ENCODE measurements at regions not wholly inside any gene's neighbourhood (a gene's known extent, or its start where the extent isn't known, plus 50 kb on each side); places are given as distances from the start of the nearest gene placed in this dataset.

DNA sequence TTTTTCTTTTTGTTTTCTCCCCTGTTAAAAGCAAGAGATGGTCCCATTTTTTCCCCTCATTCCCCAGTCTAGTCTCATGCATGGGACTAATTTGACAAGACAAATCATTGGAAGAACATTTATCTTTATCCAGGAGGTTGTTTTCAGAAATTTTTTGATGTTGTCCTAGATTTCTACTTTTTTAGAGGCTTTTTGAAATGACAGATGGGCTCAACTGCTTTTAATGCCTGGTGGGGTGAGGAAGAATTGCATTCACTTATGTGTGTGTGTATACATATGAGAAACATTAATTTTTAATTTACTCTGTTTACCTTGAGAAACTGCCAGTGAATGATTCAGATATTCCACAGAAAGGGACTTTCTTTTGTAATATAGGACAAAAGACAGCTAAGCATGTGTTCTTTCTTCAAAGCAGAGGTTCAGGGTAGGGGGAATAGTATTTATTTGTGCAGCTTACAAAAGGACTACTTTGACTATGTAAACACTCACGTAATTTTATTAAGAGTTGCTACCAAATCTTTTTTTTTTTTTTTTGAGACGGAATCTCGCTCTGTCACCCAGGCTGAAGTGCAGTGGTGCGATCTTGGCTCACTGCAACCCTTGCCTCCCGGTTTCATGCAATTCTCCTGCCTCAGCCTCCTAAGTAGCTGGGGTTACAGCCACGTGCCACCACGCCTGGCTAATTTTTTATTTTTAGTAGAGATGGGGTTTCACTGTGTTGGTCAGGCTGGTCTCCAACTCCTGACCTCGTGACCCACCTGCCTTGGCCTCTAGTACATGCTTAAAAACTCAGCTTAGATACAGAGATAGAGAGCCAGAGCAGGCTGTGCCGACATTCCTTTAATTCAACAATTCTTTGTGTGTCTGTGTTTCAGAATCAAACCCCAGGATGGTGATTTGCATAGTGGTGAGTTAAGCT, 130.1 kb upstream of the RARB start:
- 39 to 42% methylated on average over 9 of the region's 9 CpGs for WGBS, 2 experiments (ENCODE audit: low coverage in 1 of 2, low lambda C conversion rate in 2 of 2, missing lambda C conversion rate in 2 of 2)
- no peak for TF ChIP-seq EZH2phosphoT487 (IDR thresholded peaks at IDR 0.05; ENCODE audit: insufficient read depth, low read depth)
- no peak for TF ChIP-seq EZH2 (IDR thresholded peaks at IDR 0.05; ENCODE audit: insufficient read depth, poor library complexity, severe bottlenecking)
- no peaks in the 10 kb centered on the region for H3K27me3 ChIP-seq (replicated peaks; ENCODE audit: insufficient read depth)
- no peak for DNase-seq
- no peaks in the 10 kb centered on the region for H3K79me2 ChIP-seq (ENCODE audit: insufficient read depth)
- no peak overlapping the region for H3K4me2 ChIP-seq (ENCODE audit: unreplicated experiment)
- no peaks in the 10 kb centered on the region for H3F3A ChIP-seq (ENCODE audit: insufficient read depth)
- H4K20me1 ChIP-seq (ENCODE audit: insufficient read depth), result no peaks in the 10 kb centered on the region
- no peaks in the 10 kb centered on the region for H3K9me2 ChIP-seq (ENCODE audit: insufficient read depth)
- H3K9me3 ChIP-seq (ENCODE audit: low read depth), result no peaks in the 10 kb centered on the region
- no peaks in the 10 kb centered on the region for H3K4me1 ChIP-seq (ENCODE audit: insufficient read depth)
- H3K36me3 ChIP-seq (ENCODE audit: low read depth), result no peaks in the 10 kb centered on the region
- in situ Hi-C loops (cut with MboI), result no loop called here
- no peak overlapping the region for H2AFZ ChIP-seq
- no peak overlapping the region for H3K27ac ChIP-seq
- no peak overlapping the region for H3K9ac ChIP-seq
- no peak overlapping the region for H3K4me3 ChIP-seq

DNA sequence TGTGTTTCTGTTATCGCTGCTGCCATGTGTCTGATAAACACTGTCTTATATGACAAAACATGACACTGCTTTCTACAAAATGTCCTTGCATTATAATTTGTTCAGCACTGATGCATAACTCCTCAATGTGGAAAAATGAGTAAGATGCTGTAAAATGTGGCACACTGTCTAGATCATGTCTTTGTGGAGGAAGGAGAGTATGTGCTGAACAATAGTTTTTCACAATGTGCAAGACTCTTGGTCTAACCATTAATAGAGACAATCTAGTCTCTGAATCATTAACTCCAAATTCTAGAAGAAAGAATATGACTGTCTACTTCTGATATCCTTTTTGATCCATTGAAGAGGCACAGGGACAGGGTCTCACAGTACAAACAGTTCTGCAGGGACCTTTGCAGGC, 127.9 kb upstream of the RARB start:
- Histone ChIP-seq H4K20me1 (ENCODE audit: insufficient read depth) (no peaks in the 10 kb centered on the region), H3K4me3 (no peak overlapping the region), H3K9me2 (ENCODE audit: insufficient read depth) (no peaks in the 10 kb centered on the region), H3K4me2 (ENCODE audit: unreplicated experiment) (no peak overlapping the region), H3K79me2 (ENCODE audit: insufficient read depth) (no peaks in the 10 kb centered on the region), H3K27me3 (replicated peaks; ENCODE audit: insufficient read depth) (no peaks in the 10 kb centered on the region), H3K36me3 (ENCODE audit: low read depth) (no peaks in the 10 kb centered on the region), H3F3A (ENCODE audit: insufficient read depth) (no peaks in the 10 kb centered on the region), H3K9me3 (ENCODE audit: low read depth) (no peaks in the 10 kb centered on the region), H3K27ac (no peak overlapping the region), H3K4me1 (ENCODE audit: insufficient read depth) (no peaks in the 10 kb centered on the region), H2AFZ (no peak overlapping the region), H3K9ac (no peak overlapping the region)
- TF ChIP-seq EZH2 (IDR thresholded peaks at IDR 0.05; ENCODE audit: insufficient read depth, poor library complexity, severe bottlenecking) (no peak), EZH2phosphoT487 (IDR thresholded peaks at IDR 0.05; ENCODE audit: insufficient read depth, low read depth) (no peak)
- in situ Hi-C loops (cut with MboI), result no loop called here
- no peak for DNase-seq
- 46 to 50% methylated on average over 1 of the region's 1 CpG for WGBS, 2 experiments (ENCODE audit: low coverage in 1 of 2, low lambda C conversion rate in 2 of 2, missing lambda C conversion rate in 2 of 2)

DNA sequence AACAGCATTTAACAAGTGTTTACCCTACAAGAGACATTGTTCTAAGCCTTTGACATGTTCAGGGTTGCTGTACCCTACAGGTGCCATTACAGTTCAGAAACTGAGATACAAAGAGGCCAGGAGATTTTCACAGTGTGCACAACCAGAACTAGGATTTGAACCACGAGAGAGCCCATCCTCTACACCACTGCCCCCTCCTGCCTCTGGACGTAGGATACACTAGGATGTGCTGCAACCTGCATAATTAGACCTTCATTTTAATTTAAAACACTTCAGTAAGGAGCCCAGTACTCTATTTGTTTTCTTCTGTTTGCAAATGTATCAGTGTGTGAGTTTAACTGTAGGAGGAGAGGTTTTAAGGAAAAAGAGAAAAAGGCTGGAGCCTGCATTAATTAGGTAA, 123.1 kb upstream of the RARB start:
- no peak for TF ChIP-seq EZH2 (IDR thresholded peaks at IDR 0.05; ENCODE audit: insufficient read depth, poor library complexity, severe bottlenecking)
- H3K79me2 ChIP-seq (ENCODE audit: insufficient read depth), result no peaks in the 10 kb centered on the region
- H3K9me2 ChIP-seq (ENCODE audit: insufficient read depth), result no peaks in the 10 kb centered on the region
- H3K4me1 ChIP-seq (ENCODE audit: insufficient read depth), result no peaks in the 10 kb centered on the region
- DNase-seq, result no peak
- no peaks in the 10 kb centered on the region for H3K27me3 ChIP-seq (replicated peaks; ENCODE audit: insufficient read depth)
- in situ Hi-C loops (cut with MboI), result no loop called here
- H2AFZ ChIP-seq, result no peak overlapping the region
- H4K20me1 ChIP-seq (ENCODE audit: insufficient read depth), result no peaks in the 10 kb centered on the region
- H3K4me2 ChIP-seq (ENCODE audit: unreplicated experiment), result no peak overlapping the region
- no peak overlapping the region for H3K4me3 ChIP-seq
- H3K9me3 ChIP-seq (ENCODE audit: low read depth), result no peaks in the 10 kb centered on the region
- H3K27ac ChIP-seq, result no peak overlapping the region
- H3K36me3 ChIP-seq (ENCODE audit: low read depth), result no peaks in the 10 kb centered on the region
- H3K9ac ChIP-seq, result no peak overlapping the region
- WGBS, 2 experiments (ENCODE audit: low coverage in 1 of 2, low lambda C conversion rate in 2 of 2, missing lambda C conversion rate in 2 of 2), result 5 to 6% methylated on average over 2 of the region's 2 CpGs
- H3F3A ChIP-seq (ENCODE audit: insufficient read depth), result no peaks in the 10 kb centered on the region

DNA sequence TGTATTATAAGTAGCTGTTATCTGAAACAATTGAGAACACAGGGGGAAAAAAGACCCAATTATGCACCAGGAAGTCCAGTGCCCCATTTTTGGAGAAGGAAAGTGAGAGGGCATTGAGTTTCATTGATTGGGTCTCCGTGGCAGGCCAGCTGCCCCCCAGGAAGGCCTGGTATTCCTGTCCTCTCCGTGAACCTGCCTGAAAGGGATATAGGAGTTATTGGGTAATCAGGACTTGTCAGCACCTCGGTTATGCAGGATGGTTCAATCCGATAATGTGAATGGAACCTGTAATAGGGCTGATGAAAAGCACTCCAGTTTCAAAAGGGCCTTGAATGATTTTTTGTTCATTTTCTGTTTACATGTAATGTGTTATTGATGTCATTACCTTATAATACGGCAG, 122.0 kb upstream of the RARB start:
- Histone ChIP-seq H2AFZ (no peak overlapping the region), H3K27me3 (replicated peaks; ENCODE audit: insufficient read depth) (no peaks in the 10 kb centered on the region), H3K4me2 (ENCODE audit: unreplicated experiment) (no peak overlapping the region), H3K79me2 (ENCODE audit: insufficient read depth) (no peaks in the 10 kb centered on the region), H3F3A (ENCODE audit: insufficient read depth) (no peaks in the 10 kb centered on the region), H4K20me1 (ENCODE audit: insufficient read depth) (no peaks in the 10 kb centered on the region), H3K36me3 (ENCODE audit: low read depth) (no peaks in the 10 kb centered on the region), H3K9me2 (ENCODE audit: insufficient read depth) (no peaks in the 10 kb centered on the region), H3K4me1 (ENCODE audit: insufficient read depth) (no peaks in the 10 kb centered on the region), H3K9ac (no peak overlapping the region), H3K27ac (no peak overlapping the region), H3K9me3 (ENCODE audit: low read depth) (no peaks in the 10 kb centered on the region), H3K4me3 (no peak overlapping the region)
- TF ChIP-seq EZH2phosphoT487 (IDR thresholded peaks at IDR 0.05; ENCODE audit: insufficient read depth, low read depth), result no peak
- TF ChIP-seq EZH2 (IDR thresholded peaks at IDR 0.05; ENCODE audit: insufficient read depth, poor library complexity, severe bottlenecking), result no peak
- 29 to 30% methylated on average over 5 of the region's 5 CpGs for WGBS, 2 experiments (ENCODE audit: low coverage in 1 of 2, low lambda C conversion rate in 2 of 2, missing lambda C conversion rate in 2 of 2)
- no peak for DNase-seq
- in situ Hi-C loops (cut with MboI), result no loop called here

Data from GM23248 (cell line).